A673 (cell line): ENCODE measurements at regions not wholly inside any gene's neighbourhood (a gene's known extent, or its start where the extent isn't known, plus 50 kb on each side); places are given as distances from the start of the nearest gene placed in this dataset.

Experiments used
- CTCF ChIP-seq: fragments of 300-800, 200-600 bp; sonication (generic); conservative IDR thresholded peaks from 2 replicates; pipeline ENCODE4 v1.5.1; 2017; ENCODE audit warnings: low read depth, mild to moderate bottlenecking, antibody characterized with exemption, low read length, moderate library complexity, mixed read lengths
- EZH2 ChIP-seq: fragments of 200-600 bp; sonication (generic); IDR thresholded peaks from 2 replicates; pipeline ENCODE4 v1.6.1; 2017; ENCODE audit warnings: borderline replicate concordance, low read depth, mild to moderate bottlenecking, mixed read lengths, antibody characterized with exemption, low read length; ENCODE audit not compliant: poor library complexity, severe bottlenecking

GRCh38 chr2:5285872-5286769, 406.1 kb upstream of the SOX11 start:
- TF ChIP-seq CTCF (no peak), EZH2 (no peak)
